ENCODE measurements at regions not wholly inside any gene's neighbourhood (a gene's known extent, or its start where the extent isn't known, plus 50 kb on each side); places are given as distances from the start of the nearest gene placed in this dataset.
A peak's percentile ranks its signal among the peaks of the same experiment; 100 is the strongest.

- no peak overlapping the region for H3K27ac ChIP-seq
- TF ChIP-seq, protein P1, sequence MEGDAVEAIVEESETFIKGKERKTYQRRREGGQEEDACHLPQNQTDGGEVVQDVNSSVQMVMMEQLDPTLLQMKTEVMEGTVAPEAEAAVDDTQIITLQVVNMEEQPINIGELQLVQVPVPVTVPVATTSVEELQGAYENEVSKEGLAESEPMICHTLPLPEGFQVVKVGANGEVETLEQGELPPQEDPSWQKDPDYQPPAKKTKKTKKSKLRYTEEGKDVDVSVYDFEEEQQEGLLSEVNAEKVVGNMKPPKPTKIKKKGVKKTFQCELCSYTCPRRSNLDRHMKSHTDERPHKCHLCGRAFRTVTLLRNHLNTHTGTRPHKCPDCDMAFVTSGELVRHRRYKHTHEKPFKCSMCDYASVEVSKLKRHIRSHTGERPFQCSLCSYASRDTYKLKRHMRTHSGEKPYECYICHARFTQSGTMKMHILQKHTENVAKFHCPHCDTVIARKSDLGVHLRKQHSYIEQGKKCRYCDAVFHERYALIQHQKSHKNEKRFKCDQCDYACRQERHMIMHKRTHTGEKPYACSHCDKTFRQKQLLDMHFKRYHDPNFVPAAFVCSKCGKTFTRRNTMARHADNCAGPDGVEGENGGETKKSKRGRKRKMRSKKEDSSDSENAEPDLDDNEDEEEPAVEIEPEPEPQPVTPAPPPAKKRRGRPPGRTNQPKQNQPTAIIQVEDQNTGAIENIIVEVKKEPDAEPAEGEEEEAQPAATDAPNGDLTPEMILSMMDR (conservative IDR thresholded peaks at IDR 0.05) = no peak
These were observed 866.2 kb downstream of the TBC1D22A start for GRCh38 chr22:47628477-47629272.

DNA sequence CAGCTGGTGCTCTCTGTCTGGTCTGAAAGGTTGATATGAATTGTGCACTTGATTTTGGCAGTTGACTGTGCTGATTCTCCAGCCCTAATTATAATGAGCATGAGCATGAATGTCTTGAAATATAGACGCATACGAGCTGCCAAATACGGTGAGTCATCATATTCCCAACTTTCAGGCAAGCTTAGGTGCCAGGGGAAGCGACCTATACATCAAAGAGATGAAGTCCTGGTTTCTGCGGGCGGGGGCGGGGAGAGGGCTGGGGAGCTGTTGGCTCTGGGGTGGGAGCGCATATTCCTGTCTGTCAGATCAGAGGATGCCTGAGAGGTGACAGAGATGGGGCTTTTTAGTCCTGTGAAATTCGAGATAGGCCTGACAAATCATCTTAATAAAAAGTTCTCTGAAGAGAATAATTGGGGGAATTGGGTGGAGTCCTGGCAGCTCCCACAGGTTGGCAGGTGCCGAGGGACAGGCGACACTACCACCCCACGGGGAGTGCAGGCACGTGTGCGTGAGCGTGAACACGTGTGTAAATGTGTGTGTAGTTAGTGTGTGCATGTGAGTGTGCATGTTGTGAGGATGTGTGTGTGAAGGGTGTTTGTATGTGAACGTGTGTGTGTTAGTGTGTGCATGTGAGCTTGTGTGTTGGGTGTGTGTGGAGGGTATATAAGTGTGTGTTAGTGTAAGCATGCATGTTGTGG is 865.3 kb downstream of the TBC1D22A start:
- no peak overlapping the region for H3K27ac ChIP-seq
- TF ChIP-seq, protein P1 (conservative IDR thresholded peaks at IDR 0.05) = no peak

DNA sequence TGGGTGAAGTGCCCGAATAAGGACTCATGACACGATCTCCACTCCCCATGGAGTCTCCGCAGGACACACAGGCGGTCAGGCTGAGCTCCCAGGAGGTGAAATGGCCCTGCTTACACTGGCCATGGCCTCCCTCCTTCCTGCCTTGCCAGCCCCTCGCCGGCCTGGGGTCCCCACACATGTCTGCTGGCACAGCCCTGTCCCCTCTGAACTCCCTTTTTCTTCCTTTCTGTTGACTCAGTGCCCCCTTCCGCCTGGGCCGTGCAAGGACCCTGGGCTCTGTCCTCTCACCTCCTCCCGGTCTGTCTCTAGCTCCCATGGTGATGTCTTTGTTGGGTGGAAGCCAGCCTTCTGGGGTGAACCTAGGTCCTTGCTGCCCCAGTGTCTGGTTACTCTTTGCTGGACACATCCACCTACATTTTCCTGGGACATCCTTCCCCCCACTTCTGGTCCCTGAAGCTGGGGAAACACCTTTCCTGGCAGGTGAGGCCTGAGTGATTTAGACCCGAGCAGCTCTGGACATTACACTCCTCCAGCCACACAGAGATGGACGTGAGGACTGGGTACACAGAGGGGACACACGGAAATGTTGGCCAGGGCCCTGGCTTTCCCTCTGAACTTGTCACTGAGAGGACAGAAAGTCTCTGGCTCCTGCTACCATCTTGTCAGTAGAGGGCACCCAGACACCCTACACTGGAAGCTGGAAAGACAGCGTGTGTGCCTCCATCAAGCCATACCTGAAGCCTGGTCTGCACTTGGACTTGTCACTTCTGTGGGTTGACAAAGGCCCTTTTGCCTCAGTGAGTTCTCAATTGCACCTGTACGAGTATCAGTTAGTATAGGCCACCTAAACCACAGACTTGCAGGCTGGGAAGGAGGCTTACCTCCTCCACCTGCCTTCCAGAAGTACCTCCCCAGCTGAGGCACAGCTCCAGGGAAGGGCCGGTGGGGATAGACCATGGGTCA is 864.3 kb downstream of the TBC1D22A start:
- TF ChIP-seq, protein P1 (conservative IDR thresholded peaks at IDR 0.05) = 0 out of 2 replicates have a peak, but pooled peaks have one; percentile 10
- H3K27ac ChIP-seq = no peak overlapping the region

DNA sequence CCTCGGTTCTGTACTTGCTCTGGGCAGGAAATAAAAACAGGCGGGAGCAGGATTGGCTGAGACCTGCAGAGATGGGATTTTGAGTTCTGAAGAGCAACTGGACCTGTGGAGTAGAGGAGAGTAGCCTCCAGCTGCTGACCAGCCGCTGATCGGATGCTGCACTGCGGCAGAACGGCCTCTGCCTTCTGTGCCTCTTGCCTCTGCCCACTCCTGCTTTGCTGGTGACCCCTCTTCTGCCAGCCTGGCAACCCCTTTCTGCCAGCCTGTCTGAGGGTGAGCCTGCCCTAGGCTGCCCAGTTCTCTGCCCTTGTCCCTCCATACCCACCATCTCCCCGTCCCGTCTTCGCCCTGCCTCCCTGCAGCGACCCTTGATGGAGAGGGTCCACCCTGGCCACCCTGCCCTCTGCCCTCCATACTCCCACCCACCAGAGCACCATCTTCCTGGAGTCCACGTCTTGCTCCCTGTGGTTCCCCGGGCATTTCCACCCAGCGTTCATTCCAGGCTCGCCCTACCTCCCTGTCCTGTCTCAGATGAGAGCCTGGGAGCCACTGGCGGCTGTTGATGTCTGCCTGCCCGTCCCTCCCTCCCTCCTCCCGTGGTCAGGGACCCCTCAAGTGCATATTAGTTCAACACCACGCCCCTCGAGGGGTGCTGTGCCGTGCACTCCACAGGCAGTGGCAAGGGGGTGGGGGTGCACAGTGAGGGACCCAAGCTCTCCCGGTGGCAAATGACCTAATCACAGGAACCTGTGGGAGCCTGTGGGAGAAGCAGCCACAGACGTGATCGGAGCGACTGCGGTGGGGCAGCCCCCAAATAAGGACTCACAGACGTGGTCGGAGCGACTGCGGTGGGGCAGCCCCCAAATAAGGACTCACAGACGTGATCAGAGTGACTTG is 863.3 kb downstream of the TBC1D22A start:
- no peak overlapping the region for H3K27ac ChIP-seq
- TF ChIP-seq, protein P1 (conservative IDR thresholded peaks at IDR 0.05) = no peak

DNA sequence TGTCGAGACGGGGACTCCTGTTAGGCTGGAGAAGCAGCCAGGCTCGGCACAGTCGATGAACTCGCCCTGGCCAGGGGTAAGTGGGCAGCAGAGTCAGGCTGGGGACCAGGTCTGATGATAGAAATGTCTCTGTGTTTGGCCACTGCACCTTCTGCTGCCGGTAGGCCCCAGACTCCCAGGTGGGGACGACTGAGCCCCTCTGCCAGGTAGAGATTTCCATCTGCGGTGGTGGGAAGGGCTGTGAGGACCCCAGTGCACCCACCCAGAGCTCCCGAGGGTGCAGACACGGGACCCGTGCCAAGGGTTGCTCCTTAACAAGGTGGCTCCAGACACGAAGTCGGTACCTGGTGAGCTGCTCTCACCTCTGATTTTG is 862.5 kb downstream of the TBC1D22A start:
- no peak overlapping the region for H3K27ac ChIP-seq
- TF ChIP-seq, protein P1 (conservative IDR thresholded peaks at IDR 0.05) = no peak

DNA sequence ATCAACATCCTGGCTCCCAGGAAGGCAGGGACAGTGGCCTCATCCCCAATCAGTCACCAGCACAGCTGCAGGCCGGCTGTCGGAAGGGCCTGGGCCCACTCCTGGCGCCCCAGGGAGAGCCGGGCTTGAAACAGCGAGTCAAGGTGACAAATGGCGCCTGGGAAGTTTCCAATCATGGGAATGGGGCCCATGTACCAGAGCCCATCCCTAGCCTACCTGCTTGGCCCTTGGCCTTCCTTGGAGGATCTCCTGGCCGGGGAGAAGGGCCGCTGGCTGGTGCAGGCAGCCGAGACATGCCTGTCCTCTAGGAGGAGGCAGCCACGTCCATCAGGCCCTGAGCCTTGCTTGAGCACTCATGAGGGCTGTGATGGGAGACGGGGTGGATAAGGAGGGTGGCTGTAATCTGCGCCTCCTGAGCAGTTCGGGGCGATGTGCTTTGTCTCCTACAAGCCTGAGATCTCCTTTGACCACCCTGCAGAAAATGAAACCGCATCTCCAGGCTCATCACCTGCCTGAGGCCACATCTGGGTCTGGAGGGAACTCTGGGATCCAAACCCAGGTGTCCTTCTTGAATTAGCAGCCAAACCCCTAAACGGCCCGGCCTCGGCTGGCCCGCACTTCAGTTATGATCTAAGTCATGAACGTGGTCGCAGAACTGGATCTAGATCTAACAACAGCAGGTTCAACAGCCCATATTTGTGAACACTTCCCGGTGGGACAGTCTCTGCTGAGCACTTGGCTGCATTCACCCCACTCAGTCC is 862.0 kb downstream of the TBC1D22A start:
- no peak overlapping the region for H3K27ac ChIP-seq
- TF ChIP-seq, protein P1 (conservative IDR thresholded peaks at IDR 0.05) = no peak

Data from VCaP (cell line).